ENCODE measurements at regions not wholly inside any gene's neighbourhood (a gene's known extent, or its start where the extent isn't known, plus 50 kb on each side); places are given as distances from the start of the nearest gene placed in this dataset.

DNA sequence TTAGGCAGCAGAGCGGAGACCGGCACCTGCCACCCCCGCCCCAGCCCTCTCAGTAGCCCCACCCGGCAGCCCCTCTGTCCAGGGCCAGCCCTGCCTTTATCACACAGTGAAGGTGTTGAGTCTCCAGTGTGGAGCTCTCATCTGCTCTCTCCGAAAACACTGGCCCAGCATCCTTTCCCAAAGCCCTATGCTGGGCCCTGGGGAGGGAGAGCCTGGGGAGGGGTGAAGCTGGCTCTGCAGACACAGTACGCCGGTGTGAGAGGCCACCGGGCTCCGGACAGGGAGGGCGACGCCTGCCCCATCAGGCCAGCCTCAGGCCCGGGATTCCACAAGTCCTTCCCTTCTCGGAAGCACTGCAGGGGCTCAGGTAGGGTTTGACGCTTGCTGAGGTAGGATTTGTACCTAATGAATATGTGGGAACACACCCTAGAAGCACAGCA, 186.9 kb downstream of the ERMARD start:
- TF ChIP-seq GATA2 (IDR thresholded peaks at IDR 0.05; ENCODE audit: low read depth, low read length), result no peak
- TF ChIP-seq GATA3 (IDR thresholded peaks at IDR 0.05; ENCODE audit: low read depth, low read length), result no peak
